Activated gamma-delta T cell treated with anti-CD3 and anti-CD28 coated beads, Interleukin-2, amount 50 U/mL, for 16 hours (primary cell): ENCODE measurements at regions not wholly inside any gene's neighbourhood (a gene's known extent, or its start where the extent isn't known, plus 50 kb on each side); places are given as distances from the start of the nearest gene placed in this dataset.
"Not testable (repeated sequence)": the region's sequence is repeated elsewhere in the genome, so short reads cannot be mapped to it uniquely, and the experiment has no call there.

ENCODE experiments used
- DNase-seq: peaks from one replicate; pipeline ENCODE4 v3.0.0-alpha.2; 2020; ENCODE audit warnings: low read depth

- no peak for DNase-seq
Measured at GRCh38 chr10:84938117-84938905, 609.9 kb downstream of the CCSER2 start.

GRCh38 chr10:84943541-84943940, 615.2 kb downstream of the CCSER2 start:
- no peak for DNase-seq

- DNase-seq = no peak
Measured at GRCh38 chr10:84944187-84944586, 615.8 kb downstream of the CCSER2 start.

- no peak for DNase-seq
Measured at GRCh38 chr10:84945791-84946190, 617.4 kb downstream of the CCSER2 start.

GRCh38 chr10:84946904-84947303, 618.5 kb downstream of the CCSER2 start:
- no peak for DNase-seq

- DNase-seq = no peak
Measured at GRCh38 chr10:84948644-84949043, 620.3 kb downstream of the CCSER2 start.

- DNase-seq = no peak
Measured at GRCh38 chr10:84951616-84952015, 623.2 kb downstream of the CCSER2 start.

- no peak for DNase-seq
Measured at GRCh38 chr10:84957427-84957826, 629.0 kb downstream of the CCSER2 start.

- DNase-seq = no peak
Measured at GRCh38 chr10:84965468-84965867, 637.1 kb downstream of the CCSER2 start.

- DNase-seq = no peak
Measured at GRCh38 chr10:84966708-84967441, 638.5 kb downstream of the CCSER2 start.

- not testable (repeated sequence) for DNase-seq
Measured at GRCh38 chr10:84969297-84969696, 640.9 kb downstream of the CCSER2 start.

GRCh38 chr10:84987039-84987438, 658.6 kb downstream of the CCSER2 start:
- no peak for DNase-seq

GRCh38 chr10:84988011-84988410, 659.6 kb downstream of the CCSER2 start:
- DNase-seq = no peak

GRCh38 chr10:84990713-84991112, 662.3 kb downstream of the CCSER2 start:
- DNase-seq = no peak

- DNase-seq = no peak
Measured at GRCh38 chr10:84991301-84991700, 662.9 kb downstream of the CCSER2 start.

- no peak for DNase-seq
Measured at GRCh38 chr10:84993251-84994035, 665.1 kb downstream of the CCSER2 start.

- no peak for DNase-seq
Measured at GRCh38 chr10:84994722-84995121, 666.3 kb downstream of the CCSER2 start.

GRCh38 chr10:84996580-84996979, 668.2 kb downstream of the CCSER2 start:
- DNase-seq = no peak

- DNase-seq = no peak
Measured at GRCh38 chr10:84997870-84998269, 669.5 kb downstream of the CCSER2 start.

- DNase-seq = no peak
Measured at GRCh38 chr10:84999929-85000328, 671.5 kb downstream of the CCSER2 start.

- no peak for DNase-seq
Measured at GRCh38 chr10:85003083-85003482, 674.7 kb downstream of the CCSER2 start.

GRCh38 chr10:85008488-85009184, 680.2 kb downstream of the CCSER2 start:
- DNase-seq = no peak
